K562 (cell line): ENCODE measurements at regions not wholly inside any gene's neighbourhood (a gene's known extent, or its start where the extent isn't known, plus 50 kb on each side); places are given as distances from the start of the nearest gene placed in this dataset.

Source experiments
- ATAC-seq: fragments of 200-7000 bp; cut with Tn5 transposase; 3 replicates; pipeline ENCODE4 v1.9.1; 2020; ENCODE audit warnings: moderate library complexity
- BruUV-seq: library from RNA; stranded (reverse); fragments of 400-500 nt; replicated peaks from 2 replicates; lab custom pipeline; 2021; lab: Mats Ljungman, UMichigan
- CTCF ChIA-PET: fragments of 300-600 bp; formaldehyde crosslinking; extraction: SDS; loops from one replicate; lab custom pipeline; 2021; ENCODE audit warnings: low intra/inter-chr PET ratio; lab: Yijun Ruan, JAX
- POLR2A ChIA-PET: fragments of 300-600, 350-650 bp; sonication (Branson Sonifier 250); formaldehyde crosslinking; extraction: SDS; loops from one replicate; lab custom pipeline; 2021; ENCODE audit warnings: antibody characterized with exemption, inconsistent platforms; lab: Yijun Ruan, JAX
- DNase-seq, 4 experiments: peaks; one replicate each; pipeline versions ENCODE4 v3.0.0 to v3.0.0-alpha.2; 2011 to 2018; ENCODE audit warnings: low spot score in 3 of 4, mixed read lengths in 3 of 4; ENCODE audit errors: extremely low read depth in 1 of 4
- FAIRE-seq: peaks from 2 replicates; lab custom pipeline; 2011; peaks lifted over from hg19 to GRCh38; lab: Jason Lieb, UNC
- H2AFZ ChIP-seq: 2 replicates; pipeline ENCODE4 v1.6.0; 2011; ENCODE audit warnings: low read depth, low read length, control low read depth, inconsistent platforms
- H3K27ac ChIP-seq: fragments of 200-600 bp; 3 replicates; pipeline ENCODE4 v1.8.0; 2011; ENCODE audit warnings: low read depth, mild to moderate bottlenecking, control low read depth, inconsistent platforms, low read length, moderate library complexity, mixed read lengths; ENCODE audit errors: extremely low read depth
- H3K27me3 ChIP-seq, 2 experiments: fragments of 300-600 bp in 1 of 2; 2 replicates in 1 of 2; 3 replicates in 1 of 2; pipeline versions ENCODE4 v1.6.0 to v1.8.0; 2011; ENCODE audit warnings: inconsistent platforms in 2 of 2, low read length in 2 of 2, mild to moderate bottlenecking in 1 of 2, mixed read lengths in 1 of 2, moderate library complexity in 1 of 2; ENCODE audit not compliant: control insufficient read depth in 2 of 2, insufficient read depth in 2 of 2
- H3K36me3 ChIP-seq: fragments of 300-600 bp; 3 replicates; pipeline ENCODE4 v1.8.0; 2011; ENCODE audit warnings: mild to moderate bottlenecking, low read length, inconsistent platforms; ENCODE audit not compliant: control insufficient read depth, insufficient read depth
- H3K4me1 ChIP-seq, 2 experiments: fragments of 200-600 bp in 1 of 2; replicated peaks in 1 of 2; 2 replicates in 1 of 2; 3 replicates in 1 of 2; pipeline versions ENCODE4 v1.5.1 to v1.8.0; 2011; ENCODE audit warnings: inconsistent platforms in 2 of 2, low read length in 2 of 2, mild to moderate bottlenecking in 1 of 2, mixed read lengths in 1 of 2, moderate library complexity in 1 of 2; ENCODE audit not compliant: control insufficient read depth in 2 of 2, insufficient read depth in 2 of 2
- H3K4me2 ChIP-seq: 2 replicates; pipeline ENCODE4 v1.6.1; 2011; ENCODE audit warnings: low read length, control low read depth, inconsistent platforms, mixed read lengths; ENCODE audit not compliant: insufficient read depth
- H3K4me3 ChIP-seq: fragments of 200-600 bp; sonication (generic), shearing (Covaris generic); 2 replicates; pipeline ENCODE4 v1.5.1; 2016; ENCODE audit warnings: control low read depth, inconsistent platforms
- H3K79me2 ChIP-seq: fragments of 200-600 bp; 3 replicates; pipeline ENCODE4 v1.8.0; 2011; ENCODE audit warnings: low read length, inconsistent platforms; ENCODE audit not compliant: control insufficient read depth, insufficient read depth
- H3K9ac ChIP-seq, 2 experiments: 2 replicates each; pipeline versions ENCODE4 v1.6.0 to v1.6.1; 2011; ENCODE audit warnings: low read depth in 2 of 2, low read length in 2 of 2, control low read depth in 1 of 2, inconsistent platforms in 1 of 2, mild to moderate bottlenecking in 1 of 2, mixed read lengths in 1 of 2; ENCODE audit not compliant: insufficient read depth in 1 of 2
- H3K9me1 ChIP-seq: one replicate; pipeline ENCODE4 v1.6.0; 2011; ENCODE audit warnings: inconsistent platforms, mild to moderate bottlenecking, low read length, moderate library complexity; ENCODE audit not compliant: control insufficient read depth, insufficient read depth
- H3K9me3 ChIP-seq: replicated peaks from 2 replicates; pipeline ENCODE4 v1.5.1; 2011; ENCODE audit warnings: low read depth, low read length, inconsistent platforms; ENCODE audit not compliant: control insufficient read depth, insufficient read depth
- H4K20me1 ChIP-seq: replicated peaks from 2 replicates; pipeline ENCODE4 v1.6.1; 2011; ENCODE audit warnings: low read length, inconsistent platforms, mixed read lengths; ENCODE audit not compliant: control insufficient read depth, insufficient read depth
- CHD2 ChIP-seq: IDR thresholded peaks from 2 replicates; pipeline ENCODE4 v1.6.1; 2011; ENCODE audit warnings: low read depth, low read length
- HDAC2 ChIP-seq: fragments of 450-650 bp; IDR thresholded peaks from 2 replicates; pipeline ENCODE4 v1.6.1; 2016; ENCODE audit warnings: mild to moderate bottlenecking
- MAFK ChIP-seq: IDR thresholded peaks from 2 replicates; pipeline ENCODE4 v1.6.1; 2011; ENCODE audit warnings: low read length, improper control_type of control experiment
- MCM5 ChIP-seq: fragments of 450-650 bp; IDR thresholded peaks from 2 replicates; pipeline ENCODE4 v1.6.1; 2016; ENCODE audit warnings: low read depth
- ZNF274 ChIP-seq: IDR thresholded peaks from 2 replicates; pipeline ENCODE4 v1.6.1; 2011; ENCODE audit warnings: low read depth, mild to moderate bottlenecking, low read length, moderate library complexity, borderline replicate concordance
- ZNF507 ChIP-seq: conservative IDR thresholded peaks from 2 replicates; pipeline ENCODE4 v1.6.1; 2017; ENCODE audit warnings: missing genetic modification characterization, missing compliant biosample characterization
- WGBS: fragments of 100-300 bp; shearing (Covaris generic); methylation state at CpG from one replicate; pipeline ENCODE4 v1.1.6; 2016; ENCODE audit warnings: low coverage, mixed read lengths; ENCODE audit not compliant: insufficient coverage; ENCODE audit errors: missing lambda C conversion rate; 5-methylcytosine and 5-hydroxymethylcytosine counted together
- in situ Hi-C: fragments of 300-500 bp; cut with MboI; formaldehyde crosslinking; loops from 4 replicates; pipeline ENCODE4 v1.15.0; 2018; ENCODE audit warnings: inconsistent platforms, mixed read lengths
- intact Hi-C: fragments of 100-400 bp; cut with micrococcal nuclease; formaldehyde crosslinking; loops from 2 replicates; pipeline ENCODE4 v1.14.2; 2022
- TF ChIP-seq, protein P1 (sequence below), 3 experiments: fragments of 200-800 bp in 1 of 3; fragments of 250-450 bp in 1 of 3; fragments of 450-650 bp in 1 of 3; sonication (Bioruptor Pico) in 1 of 3; sonication (Bioruptor generic) in 1 of 3; formaldehyde crosslinking in 1 of 3; IDR thresholded peaks; 2 replicates each; pipeline versions ENCODE4 v1.6.1 to v1.8.0; 2016 to 2022; ENCODE audit warnings: mild to moderate bottlenecking in 2 of 3, missing genetic modification characterization in 2 of 3, missing compliant biosample characterization in 1 of 3, moderate library complexity in 1 of 3
- TF ChIP-seq, protein P2 (sequence below): fragments of 250-450 bp; sonication (Bioruptor Pico); IDR thresholded peaks from 2 replicates; pipeline ENCODE4 v1.4.0; 2020; ENCODE audit warnings: mild to moderate bottlenecking, moderate library complexity
- TF ChIP-seq, protein P3 (sequence below), 2 experiments: IDR thresholded peaks; 2 replicates each; pipeline ENCODE4 v1.6.1; 2011; ENCODE audit warnings: borderline replicate concordance in 1 of 2, control low read depth in 1 of 2, low read depth in 1 of 2, low read length in 1 of 2, mild to moderate bottlenecking in 1 of 2, mixed read lengths in 1 of 2, moderate library complexity in 1 of 2; ENCODE audit not compliant: insufficient read depth in 1 of 2, insufficient read length in 1 of 2, poor library complexity in 1 of 2, severe bottlenecking in 1 of 2; ENCODE audit errors: extremely low read depth in 1 of 2
- TF ChIP-seq, protein P4 (sequence below): fragments of 450-650 bp; IDR thresholded peaks from 2 replicates; pipeline ENCODE4 v1.6.1; 2016; ENCODE audit warnings: low read depth, mild to moderate bottlenecking, moderate library complexity
- TF ChIP-seq, protein P5 (sequence below): sonication (generic); formaldehyde crosslinking; IDR thresholded peaks from 2 replicates; pipeline ENCODE4 v1.8.1; 2023; ENCODE audit warnings: mild to moderate bottlenecking, missing genetic modification reagents

DNA sequence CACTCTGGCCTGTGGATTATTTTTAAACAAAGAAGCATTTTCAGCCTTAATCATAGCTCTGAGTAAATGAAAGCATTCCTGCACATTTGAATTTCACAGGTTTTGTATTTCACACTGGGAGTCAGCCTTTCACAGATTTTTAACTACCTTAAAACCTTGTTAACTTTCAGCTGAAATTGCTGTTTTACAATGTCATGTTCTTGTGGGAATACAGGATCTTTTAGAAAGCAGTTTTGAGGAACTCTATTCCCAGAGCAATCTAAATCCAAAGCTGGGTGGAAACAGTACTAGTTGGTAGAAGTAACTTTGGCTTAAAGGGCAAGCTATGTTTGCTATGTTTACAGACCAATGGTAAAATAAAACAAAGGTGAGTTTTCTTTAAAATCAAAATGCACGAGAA, 600.6 kb downstream of the KCNJ2 start (continued):
- TF ChIP-seq, protein P1, sequence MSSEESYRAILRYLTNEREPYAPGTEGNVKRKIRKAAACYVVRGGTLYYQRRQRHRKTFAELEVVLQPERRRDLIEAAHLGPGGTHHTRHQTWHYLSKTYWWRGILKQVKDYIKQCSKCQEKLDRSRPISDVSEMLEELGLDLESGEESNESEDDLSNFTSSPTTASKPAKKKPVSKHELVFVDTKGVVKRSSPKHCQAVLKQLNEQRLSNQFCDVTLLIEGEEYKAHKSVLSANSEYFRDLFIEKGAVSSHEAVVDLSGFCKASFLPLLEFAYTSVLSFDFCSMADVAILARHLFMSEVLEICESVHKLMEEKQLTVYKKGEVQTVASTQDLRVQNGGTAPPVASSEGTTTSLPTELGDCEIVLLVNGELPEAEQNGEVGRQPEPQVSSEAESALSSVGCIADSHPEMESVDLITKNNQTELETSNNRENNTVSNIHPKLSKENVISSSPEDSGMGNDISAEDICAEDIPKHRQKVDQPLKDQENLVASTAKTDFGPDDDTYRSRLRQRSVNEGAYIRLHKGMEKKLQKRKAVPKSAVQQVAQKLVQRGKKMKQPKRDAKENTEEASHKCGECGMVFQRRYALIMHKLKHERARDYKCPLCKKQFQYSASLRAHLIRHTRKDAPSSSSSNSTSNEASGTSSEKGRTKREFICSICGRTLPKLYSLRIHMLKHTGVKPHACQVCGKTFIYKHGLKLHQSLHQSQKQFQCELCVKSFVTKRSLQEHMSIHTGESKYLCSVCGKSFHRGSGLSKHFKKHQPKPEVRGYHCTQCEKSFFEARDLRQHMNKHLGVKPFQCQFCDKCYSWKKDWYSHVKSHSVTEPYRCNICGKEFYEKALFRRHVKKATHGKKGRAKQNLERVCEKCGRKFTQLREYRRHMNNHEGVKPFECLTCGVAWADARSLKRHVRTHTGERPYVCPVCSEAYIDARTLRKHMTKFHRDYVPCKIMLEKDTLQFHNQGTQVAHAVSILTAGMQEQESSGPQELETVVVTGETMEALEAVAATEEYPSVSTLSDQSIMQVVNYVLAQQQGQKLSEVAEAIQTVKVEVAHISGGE (CRISPR knock-in tag; IDR thresholded peaks at IDR 0.05) = no peak
- no peak for TF ChIP-seq HDAC2

DNA sequence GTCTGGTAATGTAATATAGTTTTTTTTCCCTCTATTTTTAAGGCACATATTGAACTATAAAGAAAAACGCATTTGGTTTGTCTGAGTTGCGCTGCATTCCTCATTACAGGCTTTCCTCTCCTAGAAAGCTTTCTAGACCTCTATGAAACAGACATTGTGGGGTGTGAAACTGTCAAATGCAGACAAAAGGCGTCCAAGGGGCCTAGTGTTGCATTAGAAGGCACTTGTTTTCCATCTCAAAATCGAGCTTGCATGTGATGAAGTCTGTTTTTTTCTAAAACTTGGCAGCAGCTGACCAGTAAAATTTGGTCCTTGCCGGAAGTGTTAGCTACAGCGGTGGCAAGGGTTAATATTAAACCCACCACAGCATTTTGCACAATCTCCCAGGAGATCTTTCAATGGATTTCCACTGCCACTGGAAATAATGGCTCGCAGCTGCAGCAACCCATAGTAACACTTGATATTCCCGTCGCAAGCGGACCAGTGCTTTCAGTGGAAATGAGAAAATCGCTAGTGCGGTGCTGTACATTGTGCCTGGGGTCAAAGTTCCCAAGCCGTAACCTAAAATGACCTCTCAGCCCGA, 602.6 kb downstream of the KCNJ2 start:
- Histone ChIP-seq H3K9me1 (no peaks in the 10 kb centered on the region), H3K27me3 (no peaks in the 10 kb centered on the region), H4K20me1 (no peaks in the 10 kb centered on the region), H3K9ac (no peak overlapping the region), H3K4me3 (no peak overlapping the region), H3K4me1 (no peaks in the 10 kb centered on the region), H3K27ac (no peak overlapping the region), H3K36me3 (no peaks in the 10 kb centered on the region), H3K9me3 (no peaks in the 10 kb centered on the region), H3K4me2 (no peak overlapping the region), H3K79me2 (no peaks in the 10 kb centered on the region), H2AFZ (no peak overlapping the region)
- ChIA-PET CTCF (no interaction called here), POLR2A (no interaction called here)
- no peak for ATAC-seq
- in situ Hi-C loops = no loop called here
- under 1% methylated on average over 14 of the region's 14 CpGs for WGBS
- no peak for DNase-seq
- FAIRE-seq = no peak
- intact Hi-C loops = no loop called here
- no TSS peak for BruUV-seq
- TF ChIP-seq, protein P2, sequence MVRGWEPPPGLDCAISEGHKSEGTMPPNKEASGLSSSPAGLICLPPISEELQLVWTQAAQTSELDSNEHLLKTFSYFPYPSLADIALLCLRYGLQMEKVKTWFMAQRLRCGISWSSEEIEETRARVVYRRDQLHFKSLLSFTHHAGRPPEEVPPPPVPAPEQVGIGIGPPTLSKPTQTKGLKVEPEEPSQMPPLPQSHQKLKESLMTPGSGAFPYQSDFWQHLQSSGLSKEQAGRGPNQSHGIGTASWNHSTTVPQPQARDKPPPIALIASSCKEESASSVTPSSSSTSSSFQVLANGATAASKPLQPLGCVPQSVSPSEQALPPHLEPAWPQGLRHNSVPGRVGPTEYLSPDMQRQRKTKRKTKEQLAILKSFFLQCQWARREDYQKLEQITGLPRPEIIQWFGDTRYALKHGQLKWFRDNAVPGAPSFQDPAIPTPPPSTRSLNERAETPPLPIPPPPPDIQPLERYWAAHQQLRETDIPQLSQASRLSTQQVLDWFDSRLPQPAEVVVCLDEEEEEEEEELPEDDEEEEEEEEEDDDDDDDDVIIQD = no peak
- TF ChIP-seq, protein P3, sequence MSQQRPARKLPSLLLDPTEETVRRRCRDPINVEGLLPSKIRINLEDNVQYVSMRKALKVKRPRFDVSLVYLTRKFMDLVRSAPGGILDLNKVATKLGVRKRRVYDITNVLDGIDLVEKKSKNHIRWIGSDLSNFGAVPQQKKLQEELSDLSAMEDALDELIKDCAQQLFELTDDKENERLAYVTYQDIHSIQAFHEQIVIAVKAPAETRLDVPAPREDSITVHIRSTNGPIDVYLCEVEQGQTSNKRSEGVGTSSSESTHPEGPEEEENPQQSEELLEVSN (IDR thresholded peaks at IDR 0.05; ENCODE audit: borderline replicate concordance in 1 of 2, extremely low read depth in 1 of 2, insufficient read depth in 1 of 2, insufficient read length in 1 of 2, low read depth in 1 of 2, low read length in 1 of 2, poor library complexity in 1 of 2, severe bottlenecking in 1 of 2) = no peak
- TF ChIP-seq ZNF274 (no peak), ZNF507 (tag) (no peak), MCM5 (no peak), MAFK (no peak), CHD2 (no peak)
- TF ChIP-seq, protein P4, sequence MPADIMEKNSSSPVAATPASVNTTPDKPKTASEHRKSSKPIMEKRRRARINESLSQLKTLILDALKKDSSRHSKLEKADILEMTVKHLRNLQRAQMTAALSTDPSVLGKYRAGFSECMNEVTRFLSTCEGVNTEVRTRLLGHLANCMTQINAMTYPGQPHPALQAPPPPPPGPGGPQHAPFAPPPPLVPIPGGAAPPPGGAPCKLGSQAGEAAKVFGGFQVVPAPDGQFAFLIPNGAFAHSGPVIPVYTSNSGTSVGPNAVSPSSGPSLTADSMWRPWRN = no peak
- TF ChIP-seq, protein P5, sequence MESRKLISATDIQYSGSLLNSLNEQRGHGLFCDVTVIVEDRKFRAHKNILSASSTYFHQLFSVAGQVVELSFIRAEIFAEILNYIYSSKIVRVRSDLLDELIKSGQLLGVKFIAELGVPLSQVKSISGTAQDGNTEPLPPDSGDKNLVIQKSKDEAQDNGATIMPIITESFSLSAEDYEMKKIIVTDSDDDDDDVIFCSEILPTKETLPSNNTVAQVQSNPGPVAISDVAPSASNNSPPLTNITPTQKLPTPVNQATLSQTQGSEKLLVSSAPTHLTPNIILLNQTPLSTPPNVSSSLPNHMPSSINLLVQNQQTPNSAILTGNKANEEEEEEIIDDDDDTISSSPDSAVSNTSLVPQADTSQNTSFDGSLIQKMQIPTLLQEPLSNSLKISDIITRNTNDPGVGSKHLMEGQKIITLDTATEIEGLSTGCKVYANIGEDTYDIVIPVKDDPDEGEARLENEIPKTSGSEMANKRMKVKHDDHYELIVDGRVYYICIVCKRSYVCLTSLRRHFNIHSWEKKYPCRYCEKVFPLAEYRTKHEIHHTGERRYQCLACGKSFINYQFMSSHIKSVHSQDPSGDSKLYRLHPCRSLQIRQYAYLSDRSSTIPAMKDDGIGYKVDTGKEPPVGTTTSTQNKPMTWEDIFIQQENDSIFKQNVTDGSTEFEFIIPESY (CRISPR knock-in tag) = no peak
